ENCODE measurements at regions not wholly inside any gene's neighbourhood (a gene's known extent, or its start where the extent isn't known, plus 50 kb on each side); places are given as distances from the start of the nearest gene placed in this dataset.

DNA sequence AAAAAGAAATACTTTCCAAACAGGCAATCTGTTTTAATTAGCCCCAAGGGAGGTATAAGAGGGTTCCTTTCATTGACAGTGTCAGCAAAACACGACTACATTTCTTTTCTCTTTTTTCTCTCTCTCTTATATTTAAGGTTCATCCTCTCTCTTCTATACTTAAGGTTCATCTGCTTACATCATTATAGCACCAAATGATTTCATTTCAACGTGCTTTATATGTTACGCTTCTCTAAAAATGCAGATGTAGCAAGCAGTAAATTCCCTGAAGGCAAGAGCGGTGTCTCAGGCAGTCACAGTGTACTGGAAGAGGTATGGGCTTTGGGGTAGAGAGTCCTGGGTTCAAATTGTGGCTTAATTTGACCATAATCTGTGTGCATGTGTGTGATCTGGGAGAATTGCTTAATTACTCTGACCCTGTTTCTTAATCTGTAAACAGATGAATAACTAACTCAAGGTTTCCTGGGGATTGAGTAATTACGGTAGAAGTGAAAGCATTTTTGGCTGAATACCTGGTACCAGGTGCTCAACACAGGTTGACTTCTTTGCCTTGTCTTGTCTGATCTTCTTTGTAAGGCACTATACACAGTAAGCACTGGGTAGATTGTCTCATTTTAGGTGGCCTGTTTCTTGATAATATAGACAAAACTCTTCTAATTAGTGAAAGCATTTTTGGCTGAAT is 180.8 kb downstream of the SPRY1 start:
- DNase-seq, result no peak
- H3K4me1 Mint-ChIP-seq (ENCODE audit: low read depth, unreplicated experiment), result peaks cover 2% of the 10 kb centered on the region
- no peak for TF ChIP-seq CTCF (IDR thresholded peaks at IDR 0.05; ENCODE audit: partially characterized antibody, unreplicated experiment)
- no peaks in the 10 kb centered on the region for H3K27me3 Mint-ChIP-seq (ENCODE audit: unreplicated experiment)
- no peak overlapping the region for H3K4me3 Mint-ChIP-seq (ENCODE audit: unreplicated experiment)
- H3K27ac Mint-ChIP-seq (ENCODE audit: unreplicated experiment), result no peak overlapping the region
- H3K9me3 Mint-ChIP-seq (ENCODE audit: unreplicated experiment), result peaks cover 6% of the 10 kb centered on the region
- peaks cover 14% of the 10 kb centered on the region for H3K36me3 Mint-ChIP-seq (ENCODE audit: unreplicated experiment)

- Mint-ChIP-seq H3K36me3 (ENCODE audit: unreplicated experiment) (peaks cover 14% of the 10 kb centered on the region), H3K27ac (ENCODE audit: unreplicated experiment) (no peak overlapping the region), H3K4me3 (ENCODE audit: unreplicated experiment) (no peak overlapping the region), H3K9me3 (ENCODE audit: unreplicated experiment) (peaks cover 6% of the 10 kb centered on the region), H3K27me3 (ENCODE audit: unreplicated experiment) (no peaks in the 10 kb centered on the region), H3K4me1 (ENCODE audit: low read depth, unreplicated experiment) (peaks cover 2% of the 10 kb centered on the region)
- no peak for TF ChIP-seq CTCF (IDR thresholded peaks at IDR 0.05; ENCODE audit: partially characterized antibody, unreplicated experiment)
- no peak for DNase-seq
Measured at GRCh38 chr4:123578276-123579029, 181.9 kb downstream of the SPRY1 start.

- Mint-ChIP-seq H3K9me3 (ENCODE audit: unreplicated experiment) (peaks cover 6% of the 10 kb centered on the region), H3K4me1 (ENCODE audit: low read depth, unreplicated experiment) (no peaks in the 10 kb centered on the region), H3K4me3 (ENCODE audit: unreplicated experiment) (no peak overlapping the region), H3K27me3 (ENCODE audit: unreplicated experiment) (no peaks in the 10 kb centered on the region), H3K27ac (ENCODE audit: unreplicated experiment) (no peak overlapping the region), H3K36me3 (ENCODE audit: unreplicated experiment) (peaks cover 14% of the 10 kb centered on the region)
- TF ChIP-seq CTCF (IDR thresholded peaks at IDR 0.05; ENCODE audit: partially characterized antibody, unreplicated experiment), result no peak
- no peak for DNase-seq
Measured at GRCh38 chr4:123579961-123580360, 183.4 kb downstream of the SPRY1 start.

DNA sequence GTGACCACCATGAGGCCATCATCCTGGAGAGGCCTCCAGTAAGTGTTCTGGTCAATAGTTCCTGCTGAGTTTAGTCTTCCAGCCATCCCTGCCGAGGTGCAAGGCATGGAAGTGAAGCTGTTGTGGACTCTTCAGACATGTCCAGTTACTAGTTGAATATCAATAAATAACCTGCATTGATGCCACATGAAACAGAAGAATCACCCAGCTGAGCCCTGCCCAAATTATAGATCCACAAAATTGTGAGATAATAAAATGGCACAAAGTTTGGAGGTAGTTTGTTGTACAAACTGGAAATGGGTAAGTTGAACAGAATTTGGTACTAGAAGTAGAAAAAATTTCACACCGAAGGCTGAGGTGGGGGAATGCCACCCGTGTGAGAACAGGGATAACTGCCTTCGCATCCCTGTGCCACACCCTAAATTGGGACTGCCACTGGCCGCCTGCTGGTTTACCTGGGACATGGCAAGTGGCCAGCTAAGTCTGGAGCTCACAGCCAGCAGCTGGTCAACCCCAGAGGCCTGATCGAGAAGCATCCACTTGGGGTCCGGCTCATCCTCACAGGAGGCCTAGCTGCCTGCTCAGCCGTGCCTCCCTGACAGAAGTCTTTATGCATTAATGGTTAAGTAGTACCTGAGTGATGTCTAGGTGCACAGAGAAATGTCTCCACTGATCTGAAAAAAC is 184.5 kb downstream of the SPRY1 start:
- H3K27me3 Mint-ChIP-seq (ENCODE audit: unreplicated experiment), result no peaks in the 10 kb centered on the region
- DNase-seq, result no peak
- TF ChIP-seq CTCF (IDR thresholded peaks at IDR 0.05; ENCODE audit: partially characterized antibody, unreplicated experiment), result no peak
- no peak overlapping the region for H3K4me3 Mint-ChIP-seq (ENCODE audit: unreplicated experiment)
- H3K4me1 Mint-ChIP-seq (ENCODE audit: low read depth, unreplicated experiment), result no peaks in the 10 kb centered on the region
- H3K27ac Mint-ChIP-seq (ENCODE audit: unreplicated experiment), result no peak overlapping the region
- H3K9me3 Mint-ChIP-seq (ENCODE audit: unreplicated experiment), result peaks cover 6% of the 10 kb centered on the region
- H3K36me3 Mint-ChIP-seq (ENCODE audit: unreplicated experiment), result peaks cover 14% of the 10 kb centered on the region

All from glutamatergic neuron (in vitro differentiated cells).